Right forelimb (tissue), 1 donor: ENCODE measurements at regions not wholly inside any gene's neighbourhood (a gene's known extent, or its start where the extent isn't known, plus 50 kb on each side); places are given as distances from the start of the nearest gene placed in this dataset.

Source experiments
- DNase-seq: peaks from one replicate; pipeline ENCODE4 v3.0.0-alpha.2; 2018

- DNase-seq, result no peak
Observed at GRCh38 chrX:39948582-39948981, 149.2 kb downstream of the BCOR start.

GRCh38 chrX:39950018-39950688, 147.6 kb downstream of the BCOR start:
- DNase-seq, result no peak

- no peak for DNase-seq
Observed at GRCh38 chrX:39952989-39953388, 144.8 kb downstream of the BCOR start.

GRCh38 chrX:39953879-39954278, 143.9 kb downstream of the BCOR start:
- peak; percentile 66 for DNase-seq

GRCh38 chrX:39954851-39955250, 142.9 kb downstream of the BCOR start:
- DNase-seq, result no peak

GRCh38 chrX:39955625-39956024, 142.1 kb downstream of the BCOR start:
- DNase-seq, result no peak

GRCh38 chrX:39956803-39957394, 140.9 kb downstream of the BCOR start:
- no peak for DNase-seq

- no peak for DNase-seq
Observed at GRCh38 chrX:39957816-39958566, 139.8 kb downstream of the BCOR start.

- no peak for DNase-seq
Observed at GRCh38 chrX:39958850-39959249, 138.9 kb downstream of the BCOR start.

- no peak for DNase-seq
Observed at GRCh38 chrX:39960219-39960618, 137.5 kb downstream of the BCOR start.

GRCh38 chrX:39961441-39961840, 136.3 kb downstream of the BCOR start:
- DNase-seq, result no peak

- DNase-seq, result no peak
Observed at GRCh38 chrX:39965051-39965573, 132.6 kb downstream of the BCOR start.

- no peak for DNase-seq
Observed at GRCh38 chrX:39966176-39966575, 131.6 kb downstream of the BCOR start.

GRCh38 chrX:39967348-39967747, 130.4 kb downstream of the BCOR start:
- no peak for DNase-seq

GRCh38 chrX:39969099-39969818, 128.5 kb downstream of the BCOR start:
- DNase-seq, result peak; percentile 51

- DNase-seq, result no peak
Observed at GRCh38 chrX:39969819-39970504, 127.8 kb downstream of the BCOR start.

- no peak for DNase-seq
Observed at GRCh38 chrX:39971760-39972159, 126.0 kb downstream of the BCOR start.

- no peak for DNase-seq
Observed at GRCh38 chrX:39972340-39972739, 125.4 kb downstream of the BCOR start.

GRCh38 chrX:39973810-39974209, 123.9 kb downstream of the BCOR start:
- DNase-seq, result no peak

- DNase-seq, result no peak
Observed at GRCh38 chrX:39974270-39974669, 123.5 kb downstream of the BCOR start.

- no peak for DNase-seq
Observed at GRCh38 chrX:39975101-39975925, 122.4 kb downstream of the BCOR start.

GRCh38 chrX:39981946-39982345, 115.8 kb downstream of the BCOR start:
- no peak for DNase-seq
